ENCODE measurements at regions not wholly inside any gene's neighbourhood (a gene's known extent, or its start where the extent isn't known, plus 50 kb on each side); places are given as distances from the start of the nearest gene placed in this dataset.
"Not testable (repeated sequence)": the region's sequence is repeated elsewhere in the genome, so short reads cannot be mapped to it uniquely, and the experiment has no call there.

GRCh38 chr5:88021141-88021540 lies 247.5 kb downstream of the TMEM161B start:
- no peak for DNase-seq (ENCODE audit: low spot score)
- TF ChIP-seq CTCF (IDR thresholded peaks at IDR 0.05; ENCODE audit: borderline replicate concordance, control extremely low read depth, extremely low read depth, insufficient read depth, missing control alignments) = no peak
- in situ Hi-C loops (cut with MboI; ENCODE audit: low sequenced_read_pairs, unreplicated experiment) = no loop called here

- in situ Hi-C loops (cut with MboI; ENCODE audit: low sequenced_read_pairs, unreplicated experiment); DNase-seq (ENCODE audit: low spot score): not testable (repeated sequence)
Measured at GRCh38 chr5:88014984-88015383, 253.7 kb downstream of the TMEM161B start.

- in situ Hi-C loops (cut with MboI; ENCODE audit: low sequenced_read_pairs, unreplicated experiment) = no loop called here
- DNase-seq (ENCODE audit: low spot score) = no peak
- no peak for TF ChIP-seq CTCF (IDR thresholded peaks at IDR 0.05; ENCODE audit: borderline replicate concordance, control extremely low read depth, extremely low read depth, insufficient read depth, missing control alignments)
Measured at GRCh38 chr5:88000877-88001276, 267.8 kb downstream of the TMEM161B start.

GRCh38 chr5:87997662-87998061 lies 271.0 kb downstream of the TMEM161B start:
- no peak for TF ChIP-seq CTCF (IDR thresholded peaks at IDR 0.05; ENCODE audit: borderline replicate concordance, control extremely low read depth, extremely low read depth, insufficient read depth, missing control alignments)
- in situ Hi-C loops (cut with MboI; ENCODE audit: low sequenced_read_pairs, unreplicated experiment) = no loop called here
- no peak for DNase-seq (ENCODE audit: low spot score)

- in situ Hi-C loops (cut with MboI; ENCODE audit: low sequenced_read_pairs, unreplicated experiment) = no loop called here
- no peak for TF ChIP-seq CTCF (IDR thresholded peaks at IDR 0.05; ENCODE audit: borderline replicate concordance, control extremely low read depth, extremely low read depth, insufficient read depth, missing control alignments)
- no peak for DNase-seq (ENCODE audit: low spot score)
Measured at GRCh38 chr5:87966213-87966612, 302.4 kb downstream of the TMEM161B start.

- in situ Hi-C loops (cut with MboI; ENCODE audit: low sequenced_read_pairs, unreplicated experiment) = no loop called here
- DNase-seq (ENCODE audit: low spot score) = no peak
- no peak for TF ChIP-seq CTCF (IDR thresholded peaks at IDR 0.05; ENCODE audit: borderline replicate concordance, control extremely low read depth, extremely low read depth, insufficient read depth, missing control alignments)
Measured at GRCh38 chr5:87954121-87954520, 314.5 kb downstream of the TMEM161B start.

GRCh38 chr5:87951661-87952060 lies 317.0 kb downstream of the TMEM161B start:
- no peak for DNase-seq (ENCODE audit: low spot score)
- no peak for TF ChIP-seq CTCF (IDR thresholded peaks at IDR 0.05; ENCODE audit: borderline replicate concordance, control extremely low read depth, extremely low read depth, insufficient read depth, missing control alignments)
- in situ Hi-C loops (cut with MboI; ENCODE audit: low sequenced_read_pairs, unreplicated experiment) = no loop called here

Data from GM13976 (cell line).